Activated CD4-positive, alpha-beta T cell treated with anti-CD3 and anti-CD28 coated beads for 4 hours (primary cell): ENCODE measurements at regions not wholly inside any gene's neighbourhood (a gene's known extent, or its start where the extent isn't known, plus 50 kb on each side); places are given as distances from the start of the nearest gene placed in this dataset.
A peak's percentile ranks its signal among the peaks of the same experiment; 100 is the strongest.
"Not testable (repeated sequence)": the region's sequence is repeated elsewhere in the genome, so short reads cannot be mapped to it uniquely, and the experiment has no call there.

Experiments used
- DNase-seq, 2 donors: peaks; one replicate each; pipeline ENCODE4 v3.0.0-alpha.2; 2020

GRCh38 chr5:99032234-99033013 lies 103.6 kb upstream of the CHD1 start:
- peak in 1 of 2 donors; percentile 31 for DNase-seq

DNA sequence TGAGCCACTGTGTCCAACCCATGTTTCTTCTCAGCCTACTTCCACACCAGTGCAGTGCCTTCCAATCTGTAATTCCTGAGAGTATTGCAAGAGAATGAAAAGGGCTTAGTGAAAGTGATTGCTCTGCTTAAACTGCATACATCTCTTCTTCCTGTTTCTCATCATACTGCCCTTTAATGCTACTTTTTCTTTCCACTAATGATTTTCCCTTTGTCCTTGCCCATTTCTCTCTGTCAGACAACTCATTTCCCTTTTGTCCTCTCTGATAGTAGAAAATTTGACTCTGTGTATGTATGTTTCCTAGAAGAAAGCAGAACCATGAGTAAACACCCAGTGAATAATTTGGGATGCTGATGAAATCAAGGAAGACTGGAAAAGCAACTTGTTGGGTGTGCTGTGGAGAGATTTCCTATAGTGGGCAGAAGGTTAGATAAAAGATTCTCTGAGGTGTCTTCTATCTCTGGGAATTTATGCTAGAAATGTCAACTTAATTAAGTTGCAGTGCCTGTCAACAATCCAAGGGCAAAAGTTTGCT lies 102.2 kb upstream of the CHD1 start:
- DNase-seq, result no peak

- DNase-seq, result no peak
These were observed 100.4 kb upstream of the CHD1 start for GRCh38 chr5:99029172-99029571.

- DNase-seq, result not testable (repeated sequence)
These were observed 99.4 kb upstream of the CHD1 start for GRCh38 chr5:99028170-99028569.

GRCh38 chr5:99025298-99026045 lies 96.7 kb upstream of the CHD1 start:
- no peak for DNase-seq

GRCh38 chr5:99023330-99023729 lies 94.5 kb upstream of the CHD1 start:
- no peak for DNase-seq

GRCh38 chr5:99022250-99022649 lies 93.4 kb upstream of the CHD1 start:
- no peak for DNase-seq

GRCh38 chr5:99020698-99021048 lies 91.9 kb upstream of the CHD1 start:
- no peak for DNase-seq

DNA sequence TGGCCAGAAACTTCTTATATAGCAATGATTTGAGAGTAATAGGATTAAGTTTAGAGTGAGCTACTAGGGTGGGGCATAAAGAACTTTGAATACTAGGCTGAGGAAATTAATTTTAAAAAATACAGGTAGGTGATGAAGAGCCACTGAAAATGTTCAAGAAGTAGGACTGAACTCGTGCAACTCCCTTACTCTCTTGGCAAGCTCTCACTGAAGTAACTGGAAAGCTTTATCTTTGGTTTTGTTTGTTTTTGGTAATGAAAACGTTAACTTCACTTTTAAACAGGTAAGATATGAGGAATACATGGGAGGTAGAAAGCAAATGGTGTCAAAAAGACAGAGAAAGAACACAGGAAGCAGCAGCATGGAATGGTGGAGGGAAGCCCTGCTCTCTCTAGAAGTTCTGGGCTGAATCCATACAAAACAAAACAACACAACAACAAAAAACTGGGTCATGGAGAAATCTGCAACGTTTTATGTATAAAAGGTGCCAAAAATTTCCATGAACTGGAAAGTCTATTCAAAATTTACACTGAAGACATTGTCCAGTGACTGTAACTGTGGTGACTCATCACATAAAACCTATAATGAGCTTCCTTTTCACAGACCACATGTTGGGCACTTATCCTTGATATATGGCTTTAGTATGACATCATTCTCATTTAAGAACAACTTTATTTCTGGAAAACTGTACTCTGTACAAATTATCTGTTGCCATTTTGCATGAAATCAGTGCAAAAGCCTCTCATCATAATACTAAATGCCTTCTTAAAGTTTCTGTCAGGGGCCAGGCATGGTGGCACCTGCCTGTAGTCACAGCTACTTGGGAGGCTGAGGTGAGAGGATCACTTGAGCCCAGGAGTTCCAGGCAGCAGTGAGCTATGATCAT lies 91.2 kb upstream of the CHD1 start:
- no peak for DNase-seq

DNA sequence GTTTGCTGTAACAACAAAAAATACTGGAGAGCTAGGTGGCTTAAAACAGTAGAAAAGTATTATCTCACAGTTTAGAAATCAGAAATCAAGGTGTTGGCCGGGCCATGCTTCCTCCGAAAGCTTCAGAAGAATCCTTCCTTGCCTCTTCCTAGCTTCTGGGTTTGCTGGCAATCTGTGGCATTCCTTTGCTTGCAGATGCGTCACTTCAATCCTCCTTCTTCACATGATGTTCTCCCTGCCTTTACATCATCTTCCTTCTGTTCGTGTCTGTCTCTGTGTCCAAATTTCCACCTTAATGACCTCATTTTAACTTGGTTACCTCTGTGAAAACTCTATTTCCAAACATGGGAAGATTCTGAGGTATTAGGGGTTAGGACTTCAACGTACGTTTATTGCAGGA lies 90.4 kb upstream of the CHD1 start:
- DNase-seq, result no peak

DNA sequence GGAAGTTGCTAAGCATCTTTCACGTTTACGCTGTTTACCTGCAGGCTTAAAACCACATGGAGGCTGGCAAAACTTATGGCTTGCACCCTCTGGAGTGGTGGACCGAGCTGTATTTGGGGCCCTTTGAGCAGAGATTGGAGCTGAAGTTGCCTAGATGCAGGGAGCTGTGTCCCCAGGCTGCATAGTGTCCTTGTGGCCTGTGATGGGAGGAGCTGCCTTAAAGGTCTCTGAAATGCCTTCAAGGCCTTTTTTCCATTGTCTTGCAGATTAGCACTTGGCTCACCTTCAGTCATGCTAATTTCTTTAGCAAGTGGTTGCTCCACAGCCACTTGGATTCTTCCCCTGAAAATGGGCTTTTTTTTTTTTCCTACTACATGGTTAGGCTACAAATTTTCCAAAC lies 81.5 kb upstream of the CHD1 start:
- DNase-seq, result no peak

DNA sequence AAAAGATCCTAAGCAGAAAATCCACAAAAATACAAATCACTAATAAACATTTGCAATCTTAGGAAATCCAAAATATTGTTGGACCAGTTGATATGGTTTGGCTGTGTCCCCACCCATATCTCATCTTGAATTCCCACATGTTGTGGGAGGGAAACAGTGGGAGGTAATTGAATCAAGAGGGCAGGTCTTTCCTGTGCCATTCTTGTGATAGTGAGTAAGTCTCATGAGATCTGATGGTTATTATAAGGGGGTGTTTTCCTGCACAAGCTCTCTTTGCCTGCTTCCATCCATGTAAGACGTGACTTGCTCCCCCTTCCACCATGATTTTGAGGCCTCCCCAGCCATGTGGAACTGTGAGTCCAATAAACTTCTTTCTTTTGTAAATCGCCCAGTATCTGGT lies 79.2 kb upstream of the CHD1 start:
- DNase-seq, result not testable (repeated sequence)

GRCh38 chr5:99005506-99005905 lies 76.7 kb upstream of the CHD1 start:
- DNase-seq, result no peak

- DNase-seq, result no peak
These were observed 76.2 kb upstream of the CHD1 start for GRCh38 chr5:99004960-99005359.

GRCh38 chr5:99000876-99001275 lies 72.1 kb upstream of the CHD1 start:
- no peak for DNase-seq

DNA sequence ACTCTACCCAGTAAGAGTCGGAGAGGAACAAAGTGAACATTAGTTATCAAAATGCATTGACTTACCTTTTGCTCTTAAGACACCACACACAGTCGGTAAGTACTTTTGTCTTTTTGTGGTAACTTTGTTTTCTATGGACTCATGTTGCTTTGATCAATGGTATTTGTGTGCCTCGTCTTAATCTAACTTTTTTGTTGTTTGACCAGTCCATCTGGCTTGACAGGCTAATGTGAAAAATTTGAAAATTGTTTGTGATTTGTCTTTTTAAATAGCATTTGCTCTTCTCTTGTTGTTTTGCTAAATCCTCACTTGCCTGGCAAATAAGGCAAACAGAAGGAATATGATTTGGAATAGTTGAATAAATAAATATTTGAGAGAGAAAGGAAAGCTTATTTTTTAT lies 71.4 kb upstream of the CHD1 start:
- no peak for DNase-seq

GRCh38 chr5:98999631-99000030 lies 70.8 kb upstream of the CHD1 start:
- DNase-seq, result no peak

DNA sequence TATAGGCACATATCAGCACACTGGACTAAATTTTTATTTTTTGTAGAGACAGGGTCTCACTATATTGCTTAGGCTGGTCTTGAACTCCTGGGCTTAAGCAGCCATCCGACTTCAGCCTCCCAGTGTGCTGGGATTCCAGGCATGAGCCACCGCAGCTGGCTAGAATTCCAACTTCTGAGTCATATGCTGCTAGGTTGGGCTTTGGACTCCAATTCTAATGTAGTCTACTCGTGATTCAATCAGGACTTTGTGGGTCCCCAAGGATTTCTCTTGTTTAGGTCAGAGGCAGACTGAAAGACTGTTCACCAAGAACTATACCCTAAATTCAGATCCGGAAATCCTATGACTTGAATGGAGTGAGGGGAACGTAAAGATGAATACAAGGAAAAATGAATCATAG lies 68.2 kb upstream of the CHD1 start:
- no peak for DNase-seq

- DNase-seq, result no peak
These were observed 65.8 kb upstream of the CHD1 start for GRCh38 chr5:98994611-98995010.

DNA sequence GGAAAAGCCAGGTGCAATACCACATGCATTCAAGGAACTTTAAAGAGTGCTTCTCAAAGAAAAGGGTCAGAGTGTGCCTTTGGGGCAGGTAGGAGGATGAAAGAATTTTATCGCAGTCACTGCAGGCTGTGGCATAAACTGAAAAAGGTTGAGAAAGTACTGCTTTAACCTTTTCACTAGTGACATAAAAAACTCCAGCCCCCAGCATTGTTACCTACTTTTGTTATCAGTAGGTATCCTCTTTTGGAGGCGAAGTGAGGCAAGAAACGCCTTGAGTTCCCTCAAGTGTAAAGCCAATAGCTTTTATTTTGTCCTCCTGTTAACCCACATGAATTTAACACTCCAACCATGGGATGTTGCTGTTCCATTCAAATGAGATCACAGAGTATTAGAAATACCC lies 64.7 kb upstream of the CHD1 start:
- no peak for DNase-seq

DNA sequence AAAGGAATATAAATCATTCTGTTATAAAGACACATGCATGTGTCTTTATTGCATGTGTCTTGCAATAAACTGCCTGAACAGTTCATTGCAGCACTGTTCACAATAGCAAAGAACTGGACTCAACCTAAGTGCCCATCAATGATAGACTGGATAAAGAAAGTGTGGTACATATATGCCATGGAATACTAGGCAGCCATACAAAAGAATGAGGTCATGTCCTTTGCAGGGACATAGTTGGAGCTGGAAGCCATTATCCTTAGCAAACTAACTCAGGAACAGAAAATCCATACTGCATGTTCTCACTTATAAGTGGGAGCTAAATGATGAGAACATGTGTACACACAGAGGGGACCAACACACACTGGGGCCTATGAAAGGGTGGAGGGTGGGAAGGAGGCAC lies 63.7 kb upstream of the CHD1 start:
- DNase-seq, result no peak

DNA sequence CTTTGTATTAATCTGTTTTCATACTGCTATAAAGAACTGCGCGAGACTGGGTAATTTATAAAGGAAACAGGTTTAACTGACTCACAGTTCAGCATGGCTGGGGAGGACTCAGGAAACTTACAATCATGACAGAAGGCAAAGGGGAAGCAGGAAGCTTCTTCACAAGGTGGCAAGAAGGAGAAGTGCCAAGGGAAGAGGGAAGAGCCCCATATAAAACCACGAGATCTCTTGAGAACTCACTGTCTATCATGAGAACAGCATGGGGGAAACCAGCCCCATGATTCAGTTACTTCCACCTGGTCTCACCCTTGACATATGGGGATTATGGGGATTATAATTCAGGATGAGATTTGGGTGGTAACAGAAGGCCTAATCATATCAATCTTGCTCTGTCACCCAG lies 60.9 kb upstream of the CHD1 start:
- no peak for DNase-seq

DNA sequence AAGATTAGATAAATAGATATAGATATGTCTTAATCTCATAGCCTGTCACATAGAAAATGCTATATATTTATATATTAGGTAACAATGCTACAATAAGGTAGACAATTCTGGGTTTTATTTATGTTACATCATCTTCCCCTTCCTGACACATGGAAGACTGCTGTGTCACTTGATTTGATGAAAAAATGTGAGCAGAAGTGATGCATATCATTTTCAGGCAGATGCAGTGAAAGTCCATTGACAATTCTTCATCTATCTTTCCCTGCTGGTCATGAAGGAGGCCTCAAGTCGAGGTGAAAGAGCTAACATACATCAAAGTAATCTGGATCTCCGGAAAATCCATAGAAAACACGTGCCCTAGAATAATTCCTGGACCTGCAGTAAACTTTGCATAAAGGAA lies 57.8 kb upstream of the CHD1 start:
- DNase-seq, result no peak
